Thyroid gland (tissue), 4 donors: ENCODE measurements at regions not wholly inside any gene's neighbourhood (a gene's known extent, or its start where the extent isn't known, plus 50 kb on each side); places are given as distances from the start of the nearest gene placed in this dataset.

ENCODE experiments used
- CTCF ChIP-seq, 6 experiments: fragments of 200-600 bp in 3 of 6; fragments of 450-650 bp in 3 of 6; sonication (generic) in 3 of 6; IDR thresholded peaks; one replicate each; pipeline ENCODE4 v1.5.1; 2016 to 2019; ENCODE audit warnings: antibody characterized with exemption in 6 of 6, mild to moderate bottlenecking in 2 of 6, inconsistent platforms in 1 of 6, moderate library complexity in 1 of 6
- POLR2A ChIP-seq, 2 donors: fragments of 450-650 bp; IDR thresholded peaks; one replicate each; pipeline ENCODE4 v1.6.1; 2017; ENCODE audit warnings: antibody characterized with exemption in 2 of 2, mild to moderate bottlenecking in 2 of 2, moderate library complexity in 1 of 2

GRCh38 chr12:19627719-19628118, 188.4 kb downstream of the AEBP2 start:
- TF ChIP-seq CTCF (IDR thresholded peaks at IDR 0.05) (no peak), POLR2A (IDR thresholded peaks at IDR 0.05) (no peak)
